ENCODE measurements at regions not wholly inside any gene's neighbourhood (a gene's known extent, or its start where the extent isn't known, plus 50 kb on each side); places are given as distances from the start of the nearest gene placed in this dataset.
"Not testable (repeated sequence)": the region's sequence is repeated elsewhere in the genome, so short reads cannot be mapped to it uniquely, and the experiment has no call there.

DNA sequence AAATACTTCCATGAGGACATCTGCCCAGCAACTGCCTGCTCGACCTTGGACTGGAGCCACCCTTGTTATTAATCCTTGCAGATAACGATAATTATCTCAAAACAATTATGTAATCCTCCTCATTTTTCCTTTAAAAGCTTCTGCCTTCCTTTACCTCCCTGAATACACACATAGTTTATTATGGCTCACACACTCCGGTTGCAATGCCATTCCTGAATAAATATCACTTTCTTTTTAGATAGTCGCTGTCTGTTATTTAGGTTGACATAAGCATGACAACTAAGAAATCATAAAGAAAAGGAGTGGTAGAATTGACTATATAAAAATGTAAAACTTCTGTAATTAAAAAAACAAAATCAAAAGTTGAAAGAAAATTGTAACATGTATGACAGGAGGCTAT is 64.8 kb downstream of the B4GALT7 start:
- H3K27me3 Mint-ChIP-seq; intact Hi-C loops (cut with DNase I, micrococcal nuclease); POLR2A ChIA-PET; H3K36me3 Mint-ChIP-seq (ENCODE audit: low read depth); H3K4me1 Mint-ChIP-seq; H3K4me3 Mint-ChIP-seq; H3K27ac Mint-ChIP-seq; H3K9me3 Mint-ChIP-seq (ENCODE audit: low read depth); CTCF ChIA-PET; DNase-seq; ATAC-seq: not testable (repeated sequence)

DNA sequence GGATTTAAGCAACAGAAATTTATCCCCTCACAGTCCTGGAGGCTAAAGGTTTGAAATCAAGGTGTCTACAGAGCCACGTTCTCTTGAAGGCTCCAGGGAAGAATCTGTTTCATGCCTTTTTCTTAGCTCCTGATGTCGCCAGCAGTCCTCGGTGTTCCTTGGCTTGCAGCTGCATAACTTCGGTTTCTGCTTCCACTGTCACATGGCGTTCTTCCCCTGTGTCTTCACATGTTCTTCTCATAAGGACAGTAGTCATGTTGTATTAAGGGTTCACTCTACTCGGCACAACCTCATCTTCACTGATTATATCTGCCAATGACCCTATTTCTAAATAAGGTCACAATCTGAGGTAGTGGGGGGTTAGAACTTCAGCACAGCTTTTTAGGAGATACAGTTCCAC is 65.2 kb downstream of the B4GALT7 start:
- CTCF ChIA-PET; H3K27ac Mint-ChIP-seq; H3K9me3 Mint-ChIP-seq (ENCODE audit: low read depth); ATAC-seq; H3K4me3 Mint-ChIP-seq; DNase-seq; H3K4me1 Mint-ChIP-seq; H3K27me3 Mint-ChIP-seq; intact Hi-C loops (cut with DNase I, micrococcal nuclease); H3K36me3 Mint-ChIP-seq (ENCODE audit: low read depth); POLR2A ChIA-PET: not testable (repeated sequence)

DNA sequence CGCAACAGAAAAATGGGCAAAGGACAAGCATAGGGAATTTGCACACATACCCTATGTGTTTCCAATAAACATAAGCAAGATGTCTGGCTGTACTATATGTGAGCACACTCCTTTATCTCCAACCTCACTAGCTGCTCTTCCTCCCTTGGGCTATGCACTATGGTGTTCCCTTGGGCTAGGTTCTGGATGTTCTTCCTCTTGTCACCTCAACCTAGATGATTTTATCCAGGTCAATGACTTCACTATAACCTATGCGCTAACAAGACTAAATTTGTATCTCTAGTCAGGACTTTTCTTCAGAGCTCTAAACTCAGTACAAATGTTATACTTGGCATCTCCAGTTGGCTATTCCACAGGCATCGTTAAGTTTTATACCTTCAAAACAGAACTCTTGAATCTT is 66.0 kb downstream of the B4GALT7 start:
- DNase-seq; H3K27me3 Mint-ChIP-seq; H3K27ac Mint-ChIP-seq; POLR2A ChIA-PET; H3K4me1 Mint-ChIP-seq; H3K4me3 Mint-ChIP-seq; H3K36me3 Mint-ChIP-seq (ENCODE audit: low read depth); ATAC-seq; intact Hi-C loops (cut with DNase I, micrococcal nuclease); H3K9me3 Mint-ChIP-seq (ENCODE audit: low read depth); CTCF ChIA-PET: not testable (repeated sequence)

DNA sequence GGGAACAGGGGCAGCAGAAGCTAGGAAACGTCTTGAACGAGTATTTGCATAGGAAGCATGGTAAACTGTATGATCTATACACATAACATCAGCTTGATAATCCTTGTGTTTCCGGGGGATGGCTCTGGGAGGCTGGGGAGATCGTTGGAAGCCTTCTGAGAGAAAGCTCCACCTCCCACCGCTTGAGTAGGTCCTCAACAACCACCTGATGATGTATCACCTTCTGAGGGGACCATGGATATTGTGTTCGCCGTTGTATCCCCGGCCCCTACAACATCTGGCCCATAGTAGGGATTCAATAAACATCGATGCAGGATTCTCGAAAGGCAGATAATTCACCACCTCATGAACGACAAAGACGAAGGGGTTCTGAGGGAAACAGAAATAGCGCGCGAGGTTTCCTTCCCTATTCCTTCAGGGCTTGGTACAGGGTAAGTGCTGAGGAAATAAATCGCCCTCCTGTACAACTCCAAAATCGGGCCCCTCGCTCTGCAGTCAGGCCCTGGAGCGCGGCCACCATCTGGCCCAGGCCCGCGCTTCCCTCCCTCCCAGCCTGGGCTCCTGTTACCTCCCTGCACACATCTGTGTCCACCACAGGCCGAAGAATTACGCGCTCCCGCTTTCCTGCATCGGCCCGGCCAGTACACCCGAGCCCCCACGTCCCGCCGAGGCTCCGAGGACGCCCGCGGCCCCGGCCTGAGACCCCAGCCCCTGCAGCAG is 71.3 kb downstream of the B4GALT7 start:
- H3K27me3 Mint-ChIP-seq; H3K4me3 Mint-ChIP-seq; H3K36me3 Mint-ChIP-seq (ENCODE audit: low read depth); POLR2A ChIA-PET; intact Hi-C loops (cut with DNase I, micrococcal nuclease); H3K4me1 Mint-ChIP-seq; H3K9me3 Mint-ChIP-seq (ENCODE audit: low read depth); CTCF ChIA-PET; DNase-seq; H3K27ac Mint-ChIP-seq: not testable (repeated sequence)
- ATAC-seq: peak; percentile 57

DNA sequence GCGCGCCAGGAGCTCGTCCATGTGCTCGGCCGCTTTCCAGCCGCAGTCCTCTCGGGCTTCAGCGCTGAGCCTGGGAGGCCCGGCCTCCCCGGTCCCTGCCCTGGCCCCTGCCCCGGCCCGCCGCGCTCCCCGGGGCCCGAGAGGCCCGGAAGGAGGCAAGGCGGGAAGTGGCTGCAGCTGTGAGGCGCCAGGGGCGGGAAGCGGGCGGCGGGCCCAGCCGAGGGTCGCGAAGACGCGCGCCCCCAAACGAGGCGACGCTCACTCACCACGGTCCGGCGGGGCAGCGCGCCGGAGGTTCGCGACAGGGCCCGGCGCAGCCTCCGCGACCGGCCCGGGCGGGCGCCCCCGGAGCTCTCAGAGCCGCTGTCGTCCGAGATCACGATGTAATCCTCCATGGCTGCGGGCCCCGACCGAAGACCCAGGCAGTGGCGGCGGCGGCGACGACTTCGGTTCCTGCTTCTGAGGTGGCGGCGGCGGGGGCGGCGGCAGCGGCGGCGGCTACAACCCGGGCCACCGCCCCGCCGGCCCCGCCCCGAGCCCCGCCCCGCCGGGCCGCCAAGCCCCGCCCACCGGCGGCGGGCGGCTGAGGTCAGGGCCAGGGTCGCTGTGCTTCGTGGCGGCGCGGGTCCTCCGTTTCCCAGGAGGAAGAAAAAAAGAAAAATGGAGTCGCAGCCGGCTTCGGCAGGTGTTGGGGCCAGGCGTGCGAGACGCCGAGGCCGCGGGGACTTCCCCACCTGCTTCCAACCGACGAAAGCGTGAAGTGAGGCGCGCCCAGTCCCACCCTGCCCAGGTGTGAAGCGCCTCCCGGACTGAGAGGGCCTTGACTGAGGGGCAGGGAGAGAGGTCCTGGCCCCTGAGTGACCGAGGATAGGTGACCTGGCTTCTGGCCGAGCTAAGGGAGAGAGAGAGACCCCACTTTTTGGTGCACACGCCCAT is 72.1 kb downstream of the B4GALT7 start:
- H3K4me1 Mint-ChIP-seq; H3K4me3 Mint-ChIP-seq; POLR2A ChIA-PET; H3K27me3 Mint-ChIP-seq; H3K9me3 Mint-ChIP-seq (ENCODE audit: low read depth); H3K27ac Mint-ChIP-seq; CTCF ChIA-PET; H3K36me3 Mint-ChIP-seq (ENCODE audit: low read depth); intact Hi-C loops (cut with DNase I, micrococcal nuclease): not testable (repeated sequence)
- DNase-seq: peak; percentile 87
- ATAC-seq: peak; percentile 80

Measured in activated CD4-positive, alpha-beta T cell treated with anti-CD3 and anti-CD28 coated beads for 36 hours (primary cell).